K562 (cell line): ENCODE measurements at regions not wholly inside any gene's neighbourhood (a gene's known extent, or its start where the extent isn't known, plus 50 kb on each side); places are given as distances from the start of the nearest gene placed in this dataset.

Source experiments
- ATAC-seq: fragments of 200-7000 bp; cut with Tn5 transposase; 3 replicates; pipeline ENCODE4 v1.9.1; 2020; ENCODE audit warnings: moderate library complexity
- BruUV-seq: library from RNA; stranded (reverse); fragments of 400-500 nt; replicated peaks from 2 replicates; lab custom pipeline; 2021; lab: Mats Ljungman, UMichigan
- CTCF ChIA-PET: fragments of 300-600 bp; formaldehyde crosslinking; extraction: SDS; loops from one replicate; lab custom pipeline; 2021; ENCODE audit warnings: low intra/inter-chr PET ratio; lab: Yijun Ruan, JAX
- POLR2A ChIA-PET: fragments of 300-600, 350-650 bp; sonication (Branson Sonifier 250); formaldehyde crosslinking; extraction: SDS; loops from one replicate; lab custom pipeline; 2021; ENCODE audit warnings: antibody characterized with exemption, inconsistent platforms; lab: Yijun Ruan, JAX
- DNase-seq, 4 experiments: peaks; one replicate each; pipeline versions ENCODE4 v3.0.0 to v3.0.0-alpha.2; 2011 to 2018; ENCODE audit warnings: low spot score in 3 of 4, mixed read lengths in 3 of 4; ENCODE audit errors: extremely low read depth in 1 of 4
- FAIRE-seq: peaks from 2 replicates; lab custom pipeline; 2011; peaks lifted over from hg19 to GRCh38; lab: Jason Lieb, UNC
- H2AFZ ChIP-seq: 2 replicates; pipeline ENCODE4 v1.6.0; 2011; ENCODE audit warnings: low read depth, low read length, control low read depth, inconsistent platforms
- H3K27ac ChIP-seq: fragments of 200-600 bp; 3 replicates; pipeline ENCODE4 v1.8.0; 2011; ENCODE audit warnings: low read depth, mild to moderate bottlenecking, control low read depth, inconsistent platforms, low read length, moderate library complexity, mixed read lengths; ENCODE audit errors: extremely low read depth
- H3K27me3 ChIP-seq, 2 experiments: fragments of 300-600 bp in 1 of 2; 2 replicates in 1 of 2; 3 replicates in 1 of 2; pipeline versions ENCODE4 v1.6.0 to v1.8.0; 2011; ENCODE audit warnings: inconsistent platforms in 2 of 2, low read length in 2 of 2, mild to moderate bottlenecking in 1 of 2, mixed read lengths in 1 of 2, moderate library complexity in 1 of 2; ENCODE audit not compliant: control insufficient read depth in 2 of 2, insufficient read depth in 2 of 2
- H3K36me3 ChIP-seq: fragments of 300-600 bp; 3 replicates; pipeline ENCODE4 v1.8.0; 2011; ENCODE audit warnings: mild to moderate bottlenecking, low read length, inconsistent platforms; ENCODE audit not compliant: control insufficient read depth, insufficient read depth
- H3K4me1 ChIP-seq, 2 experiments: fragments of 200-600 bp in 1 of 2; replicated peaks in 1 of 2; 2 replicates in 1 of 2; 3 replicates in 1 of 2; pipeline versions ENCODE4 v1.5.1 to v1.8.0; 2011; ENCODE audit warnings: inconsistent platforms in 2 of 2, low read length in 2 of 2, mild to moderate bottlenecking in 1 of 2, mixed read lengths in 1 of 2, moderate library complexity in 1 of 2; ENCODE audit not compliant: control insufficient read depth in 2 of 2, insufficient read depth in 2 of 2
- H3K4me2 ChIP-seq: 2 replicates; pipeline ENCODE4 v1.6.1; 2011; ENCODE audit warnings: low read length, control low read depth, inconsistent platforms, mixed read lengths; ENCODE audit not compliant: insufficient read depth
- H3K4me3 ChIP-seq: fragments of 200-600 bp; sonication (generic), shearing (Covaris generic); 2 replicates; pipeline ENCODE4 v1.5.1; 2016; ENCODE audit warnings: control low read depth, inconsistent platforms
- H3K79me2 ChIP-seq: fragments of 200-600 bp; 3 replicates; pipeline ENCODE4 v1.8.0; 2011; ENCODE audit warnings: low read length, inconsistent platforms; ENCODE audit not compliant: control insufficient read depth, insufficient read depth
- H3K9ac ChIP-seq, 2 experiments: 2 replicates each; pipeline versions ENCODE4 v1.6.0 to v1.6.1; 2011; ENCODE audit warnings: low read depth in 2 of 2, low read length in 2 of 2, control low read depth in 1 of 2, inconsistent platforms in 1 of 2, mild to moderate bottlenecking in 1 of 2, mixed read lengths in 1 of 2; ENCODE audit not compliant: insufficient read depth in 1 of 2
- H3K9me1 ChIP-seq: one replicate; pipeline ENCODE4 v1.6.0; 2011; ENCODE audit warnings: inconsistent platforms, mild to moderate bottlenecking, low read length, moderate library complexity; ENCODE audit not compliant: control insufficient read depth, insufficient read depth
- H3K9me3 ChIP-seq: replicated peaks from 2 replicates; pipeline ENCODE4 v1.5.1; 2011; ENCODE audit warnings: low read depth, low read length, inconsistent platforms; ENCODE audit not compliant: control insufficient read depth, insufficient read depth
- H4K20me1 ChIP-seq: replicated peaks from 2 replicates; pipeline ENCODE4 v1.6.1; 2011; ENCODE audit warnings: low read length, inconsistent platforms, mixed read lengths; ENCODE audit not compliant: control insufficient read depth, insufficient read depth
- CBFB ChIP-seq: sonication (generic); formaldehyde crosslinking; IDR thresholded peaks from 2 replicates; pipeline ENCODE4 v1.4.0; 2020; ENCODE audit warnings: mild to moderate bottlenecking, missing genetic modification reagents
- HNRNPK ChIP-seq: fragments of 200-400 bp; formaldehyde crosslinking; IDR thresholded peaks from one replicate; pipeline ENCODE4 v1.6.1; 2018; ENCODE audit warnings: mild to moderate bottlenecking, low read depth, low read length; ENCODE audit not compliant: poor library complexity, severe bottlenecking
- HSF4 ChIP-seq: fragments of 250-450 bp; sonication (Bioruptor Pico); IDR thresholded peaks from 2 replicates; pipeline ENCODE4 v2.1.2; 2022; ENCODE audit warnings: mild to moderate bottlenecking, moderate library complexity, borderline replicate concordance
- MCM7 ChIP-seq, 2 experiments: fragments of 450-650 bp; IDR thresholded peaks; 2 replicates each; pipeline ENCODE4 v1.6.1; 2016 to 2018
- NRF1 ChIP-seq, 2 experiments: fragments of 450-650 bp; IDR thresholded peaks in 1 of 2; conservative IDR thresholded peaks in 1 of 2; 2 replicates each; pipeline ENCODE4 v1.6.1; 2014; ENCODE audit warnings: mild to moderate bottlenecking in 2 of 2
- PYGO2 ChIP-seq: fragments of 450-650 bp; IDR thresholded peaks from 2 replicates; pipeline ENCODE4 v1.6.1; 2016; ENCODE audit warnings: mild to moderate bottlenecking, missing genetic modification characterization, moderate library complexity, missing compliant biosample characterization
- SMAD4 ChIP-seq: fragments of 250-450 bp; sonication (Bioruptor Pico); conservative IDR thresholded peaks from 2 replicates; pipeline ENCODE4 v1.8.0; 2021; ENCODE audit warnings: inconsistent platforms, mild to moderate bottlenecking, moderate library complexity
- ZBTB7A ChIP-seq: IDR thresholded peaks from 2 replicates; pipeline ENCODE4 v1.6.1; 2011; ENCODE audit warnings: low read depth, mild to moderate bottlenecking, low read length, moderate library complexity, borderline replicate concordance; ENCODE audit not compliant: control insufficient read depth
- ZNF584 ChIP-seq: fragments of 200-800 bp; sonication (Bioruptor generic); IDR thresholded peaks from 2 replicates; pipeline ENCODE4 v1.6.1; 2016; ENCODE audit warnings: low read depth, mild to moderate bottlenecking, missing genetic modification characterization, missing compliant biosample characterization
- WGBS: fragments of 100-300 bp; shearing (Covaris generic); methylation state at CpG from one replicate; pipeline ENCODE4 v1.1.6; 2016; ENCODE audit warnings: low coverage, mixed read lengths; ENCODE audit not compliant: insufficient coverage; ENCODE audit errors: missing lambda C conversion rate; 5-methylcytosine and 5-hydroxymethylcytosine counted together
- in situ Hi-C: fragments of 300-500 bp; cut with MboI; formaldehyde crosslinking; loops from 4 replicates; pipeline ENCODE4 v1.15.0; 2018; ENCODE audit warnings: inconsistent platforms, mixed read lengths
- intact Hi-C: fragments of 100-400 bp; cut with micrococcal nuclease; formaldehyde crosslinking; loops from 2 replicates; pipeline ENCODE4 v1.14.2; 2022
- TF ChIP-seq, protein P1 (sequence below): sonication (generic); formaldehyde crosslinking; IDR thresholded peaks from 2 replicates; pipeline ENCODE4 v1.8.0; 2022; ENCODE audit warnings: mild to moderate bottlenecking, missing genetic modification reagents
- TF ChIP-seq, protein P2 (sequence below): fragments of 250-450 bp; sonication (Bioruptor Pico); IDR thresholded peaks from 2 replicates; pipeline ENCODE4 v1.9.0; 2021; ENCODE audit warnings: mild to moderate bottlenecking
- TF ChIP-seq, protein P3 (sequence below): fragments of 450-650 bp; formaldehyde crosslinking; IDR thresholded peaks from 2 replicates; pipeline ENCODE4 v1.4.0; 2020; ENCODE audit warnings: mild to moderate bottlenecking, moderate library complexity
- TF ChIP-seq, protein P4 (sequence below): fragments of 200-800 bp; sonication (Bioruptor generic); IDR thresholded peaks from 2 replicates; pipeline ENCODE4 v1.6.1; 2017; ENCODE audit warnings: missing genetic modification characterization, missing compliant biosample characterization
- TF ChIP-seq, protein P5 (sequence below): sonication (generic); formaldehyde crosslinking; IDR thresholded peaks from 2 replicates; pipeline ENCODE4 v1.8.0; 2023; ENCODE audit warnings: missing genetic modification reagents, mild to moderate bottlenecking, borderline replicate concordance

DNA sequence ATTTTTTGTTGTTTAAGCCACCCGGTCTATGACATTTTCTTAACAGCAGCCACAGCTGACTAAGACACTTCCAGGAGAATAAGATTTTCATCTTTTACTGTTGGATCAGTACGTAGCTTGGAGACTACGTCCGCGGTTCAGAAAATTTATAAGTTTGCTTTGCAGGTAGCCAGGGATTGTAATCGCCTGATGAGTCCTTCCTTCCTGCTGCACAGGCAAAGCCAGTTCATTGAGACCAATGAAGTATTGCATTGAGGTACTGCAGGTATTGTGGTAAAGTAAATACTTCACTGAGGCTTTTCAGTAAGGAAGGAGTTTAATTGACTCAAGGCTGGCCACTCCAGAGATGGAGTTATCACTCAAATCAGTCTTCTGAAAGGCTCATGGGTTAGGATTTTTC is 269.4 kb upstream of the ELAC2 start:
- Histone ChIP-seq H3K4me3 (no peak overlapping the region), H3K27ac (no peak overlapping the region), H3K9me3 (no peaks in the 10 kb centered on the region), H3K9me1 (no peaks in the 10 kb centered on the region), H4K20me1 (no peaks in the 10 kb centered on the region), H3K4me2 (no peak overlapping the region), H3K9ac (no peak overlapping the region), H3K4me1 (no peaks in the 10 kb centered on the region), H2AFZ (no peak overlapping the region), H3K36me3 (no peaks in the 10 kb centered on the region), H3K79me2 (no peaks in the 10 kb centered on the region), H3K27me3 (no peaks in the 10 kb centered on the region)
- no TSS peak for BruUV-seq
- ChIA-PET POLR2A (no interaction called here), CTCF (no interaction called here)
- no peak for FAIRE-seq
- no peak for ATAC-seq
- in situ Hi-C loops (no loop called here), intact Hi-C loops (no loop called here)
- DNase-seq, result no peak
- 18% methylated on average over 6 of the region's 6 CpGs for WGBS
- TF ChIP-seq CBFB (no peak), PYGO2 (no peak), ZNF584 (no peak), MCM7 (IDR thresholded peaks at IDR 0.05) (no peak), ZBTB7A (no peak), NRF1 (conservative IDR thresholded peaks at IDR 0.05 in 1 of 2, IDR thresholded peaks at IDR 0.05 in 1 of 2) (no peak), HSF4 (CRISPR knock-in tag) (no peak), HNRNPK (no peak), SMAD4 (CRISPR knock-in tag) (no peak)
- TF ChIP-seq, protein P1, sequence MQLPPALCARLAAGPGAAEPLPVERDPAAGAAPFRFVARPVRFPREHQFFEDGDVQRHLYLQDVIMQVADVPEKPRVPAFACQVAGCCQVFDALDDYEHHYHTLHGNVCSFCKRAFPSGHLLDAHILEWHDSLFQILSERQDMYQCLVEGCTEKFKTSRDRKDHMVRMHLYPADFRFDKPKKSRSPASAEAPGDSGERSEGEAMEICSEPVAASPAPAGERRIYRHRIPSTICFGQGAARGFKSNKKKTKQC, result no peak
- TF ChIP-seq, protein P2, sequence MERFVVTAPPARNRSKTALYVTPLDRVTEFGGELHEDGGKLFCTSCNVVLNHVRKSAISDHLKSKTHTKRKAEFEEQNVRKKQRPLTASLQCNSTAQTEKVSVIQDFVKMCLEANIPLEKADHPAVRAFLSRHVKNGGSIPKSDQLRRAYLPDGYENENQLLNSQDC (CRISPR knock-in tag), result no peak
- TF ChIP-seq, protein P3, sequence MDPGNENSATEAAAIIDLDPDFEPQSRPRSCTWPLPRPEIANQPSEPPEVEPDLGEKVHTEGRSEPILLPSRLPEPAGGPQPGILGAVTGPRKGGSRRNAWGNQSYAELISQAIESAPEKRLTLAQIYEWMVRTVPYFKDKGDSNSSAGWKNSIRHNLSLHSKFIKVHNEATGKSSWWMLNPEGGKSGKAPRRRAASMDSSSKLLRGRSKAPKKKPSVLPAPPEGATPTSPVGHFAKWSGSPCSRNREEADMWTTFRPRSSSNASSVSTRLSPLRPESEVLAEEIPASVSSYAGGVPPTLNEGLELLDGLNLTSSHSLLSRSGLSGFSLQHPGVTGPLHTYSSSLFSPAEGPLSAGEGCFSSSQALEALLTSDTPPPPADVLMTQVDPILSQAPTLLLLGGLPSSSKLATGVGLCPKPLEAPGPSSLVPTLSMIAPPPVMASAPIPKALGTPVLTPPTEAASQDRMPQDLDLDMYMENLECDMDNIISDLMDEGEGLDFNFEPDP, result no peak
- TF ChIP-seq, protein P4, sequence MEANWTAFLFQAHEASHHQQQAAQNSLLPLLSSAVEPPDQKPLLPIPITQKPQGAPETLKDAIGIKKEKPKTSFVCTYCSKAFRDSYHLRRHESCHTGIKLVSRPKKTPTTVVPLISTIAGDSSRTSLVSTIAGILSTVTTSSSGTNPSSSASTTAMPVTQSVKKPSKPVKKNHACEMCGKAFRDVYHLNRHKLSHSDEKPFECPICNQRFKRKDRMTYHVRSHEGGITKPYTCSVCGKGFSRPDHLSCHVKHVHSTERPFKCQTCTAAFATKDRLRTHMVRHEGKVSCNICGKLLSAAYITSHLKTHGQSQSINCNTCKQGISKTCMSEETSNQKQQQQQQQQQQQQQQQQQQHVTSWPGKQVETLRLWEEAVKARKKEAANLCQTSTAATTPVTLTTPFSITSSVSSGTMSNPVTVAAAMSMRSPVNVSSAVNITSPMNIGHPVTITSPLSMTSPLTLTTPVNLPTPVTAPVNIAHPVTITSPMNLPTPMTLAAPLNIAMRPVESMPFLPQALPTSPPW (CRISPR knock-in tag), result no peak
- TF ChIP-seq, protein P5, sequence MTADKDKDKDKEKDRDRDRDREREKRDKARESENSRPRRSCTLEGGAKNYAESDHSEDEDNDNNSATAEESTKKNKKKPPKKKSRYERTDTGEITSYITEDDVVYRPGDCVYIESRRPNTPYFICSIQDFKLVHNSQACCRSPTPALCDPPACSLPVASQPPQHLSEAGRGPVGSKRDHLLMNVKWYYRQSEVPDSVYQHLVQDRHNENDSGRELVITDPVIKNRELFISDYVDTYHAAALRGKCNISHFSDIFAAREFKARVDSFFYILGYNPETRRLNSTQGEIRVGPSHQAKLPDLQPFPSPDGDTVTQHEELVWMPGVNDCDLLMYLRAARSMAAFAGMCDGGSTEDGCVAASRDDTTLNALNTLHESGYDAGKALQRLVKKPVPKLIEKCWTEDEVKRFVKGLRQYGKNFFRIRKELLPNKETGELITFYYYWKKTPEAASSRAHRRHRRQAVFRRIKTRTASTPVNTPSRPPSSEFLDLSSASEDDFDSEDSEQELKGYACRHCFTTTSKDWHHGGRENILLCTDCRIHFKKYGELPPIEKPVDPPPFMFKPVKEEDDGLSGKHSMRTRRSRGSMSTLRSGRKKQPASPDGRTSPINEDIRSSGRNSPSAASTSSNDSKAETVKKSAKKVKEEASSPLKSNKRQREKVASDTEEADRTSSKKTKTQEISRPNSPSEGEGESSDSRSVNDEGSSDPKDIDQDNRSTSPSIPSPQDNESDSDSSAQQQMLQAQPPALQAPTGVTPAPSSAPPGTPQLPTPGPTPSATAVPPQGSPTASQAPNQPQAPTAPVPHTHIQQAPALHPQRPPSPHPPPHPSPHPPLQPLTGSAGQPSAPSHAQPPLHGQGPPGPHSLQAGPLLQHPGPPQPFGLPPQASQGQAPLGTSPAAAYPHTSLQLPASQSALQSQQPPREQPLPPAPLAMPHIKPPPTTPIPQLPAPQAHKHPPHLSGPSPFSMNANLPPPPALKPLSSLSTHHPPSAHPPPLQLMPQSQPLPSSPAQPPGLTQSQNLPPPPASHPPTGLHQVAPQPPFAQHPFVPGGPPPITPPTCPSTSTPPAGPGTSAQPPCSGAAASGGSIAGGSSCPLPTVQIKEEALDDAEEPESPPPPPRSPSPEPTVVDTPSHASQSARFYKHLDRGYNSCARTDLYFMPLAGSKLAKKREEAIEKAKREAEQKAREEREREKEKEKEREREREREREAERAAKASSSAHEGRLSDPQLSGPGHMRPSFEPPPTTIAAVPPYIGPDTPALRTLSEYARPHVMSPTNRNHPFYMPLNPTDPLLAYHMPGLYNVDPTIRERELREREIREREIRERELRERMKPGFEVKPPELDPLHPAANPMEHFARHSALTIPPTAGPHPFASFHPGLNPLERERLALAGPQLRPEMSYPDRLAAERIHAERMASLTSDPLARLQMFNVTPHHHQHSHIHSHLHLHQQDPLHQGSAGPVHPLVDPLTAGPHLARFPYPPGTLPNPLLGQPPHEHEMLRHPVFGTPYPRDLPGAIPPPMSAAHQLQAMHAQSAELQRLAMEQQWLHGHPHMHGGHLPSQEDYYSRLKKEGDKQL, result no peak
